HuH-7.5 (cell line): ENCODE measurements at regions not wholly inside any gene's neighbourhood (a gene's known extent, or its start where the extent isn't known, plus 50 kb on each side); places are given as distances from the start of the nearest gene placed in this dataset.
A peak's percentile ranks its signal among the peaks of the same experiment; 100 is the strongest.
"Not testable (repeated sequence)": the region's sequence is repeated elsewhere in the genome, so short reads cannot be mapped to it uniquely, and the experiment has no call there.

Source experiments
- DNase-seq: peaks from one replicate; pipeline ENCODE4 v3.0.0; 2011; ENCODE audit warnings: low spot score

DNA sequence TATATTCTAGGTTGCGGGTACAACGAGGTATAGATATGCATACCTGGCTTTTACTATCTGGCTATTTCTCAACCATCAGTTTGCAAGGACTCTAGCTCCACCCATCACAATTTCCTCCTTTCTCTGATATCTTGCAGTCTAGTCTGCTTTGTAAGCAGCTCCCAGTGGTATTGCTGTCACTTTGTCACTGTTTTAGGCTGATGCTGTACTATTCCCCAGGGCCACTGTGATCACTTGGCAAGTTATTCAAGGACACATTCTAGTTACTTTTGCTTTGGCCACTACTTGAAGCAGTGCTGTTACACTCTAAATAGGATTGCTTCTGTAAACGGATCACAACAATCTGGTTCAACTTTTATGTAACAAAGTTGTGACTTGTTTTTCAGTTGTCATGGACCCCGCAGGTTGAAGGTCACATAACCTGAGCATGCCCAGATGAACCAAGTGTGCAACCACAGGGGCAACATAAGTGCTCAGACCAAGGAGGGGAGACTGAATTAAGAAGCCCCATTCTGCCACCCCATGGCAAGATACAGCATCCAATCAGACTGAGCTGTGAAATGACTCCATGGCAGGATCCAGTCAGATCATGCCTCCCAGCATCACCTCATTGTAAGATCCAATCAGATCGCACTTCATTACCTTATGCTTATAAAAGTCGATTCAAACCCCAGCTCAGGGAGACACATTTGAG lies 588.4 kb upstream of the CITED2 start:
- DNase-seq = no peak

DNA sequence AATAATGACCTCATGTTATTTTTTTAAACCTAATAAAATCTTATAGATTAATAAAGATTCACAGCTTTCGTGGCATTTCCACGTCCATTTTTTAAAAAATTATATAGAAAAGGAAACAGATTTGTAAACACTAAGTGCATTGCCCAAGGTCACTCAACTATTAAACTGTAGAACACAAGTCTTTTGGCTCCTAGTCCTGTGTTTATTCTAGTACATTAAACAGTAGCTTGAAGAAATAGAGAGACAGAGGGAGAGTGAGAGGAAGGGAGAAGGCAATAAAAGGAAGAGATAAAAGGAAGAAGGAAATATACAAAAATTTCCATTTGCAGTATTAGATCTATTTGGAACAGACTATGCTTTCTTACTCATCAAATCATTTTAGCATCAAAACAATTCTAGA lies 586.7 kb upstream of the CITED2 start:
- DNase-seq = no peak

DNA sequence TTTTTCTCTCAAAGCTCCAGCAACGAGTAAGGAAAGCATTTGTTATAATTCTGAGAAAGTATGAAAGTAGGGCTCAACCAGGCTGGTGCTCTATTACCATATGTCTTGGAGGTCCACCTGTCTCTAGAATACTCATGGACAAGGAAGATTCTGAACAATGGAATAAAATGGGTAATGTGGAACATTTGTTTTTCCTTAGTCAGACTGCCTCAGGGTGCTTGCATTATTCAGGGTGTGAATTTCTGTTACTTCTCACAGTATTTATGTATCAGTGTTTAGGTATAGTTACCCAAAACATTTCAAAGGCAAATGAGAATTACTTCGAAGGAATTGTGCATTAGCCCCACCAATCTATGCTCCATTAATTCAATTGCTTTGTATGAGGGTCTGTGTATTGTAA lies 586.2 kb upstream of the CITED2 start:
- DNase-seq = no peak

DNA sequence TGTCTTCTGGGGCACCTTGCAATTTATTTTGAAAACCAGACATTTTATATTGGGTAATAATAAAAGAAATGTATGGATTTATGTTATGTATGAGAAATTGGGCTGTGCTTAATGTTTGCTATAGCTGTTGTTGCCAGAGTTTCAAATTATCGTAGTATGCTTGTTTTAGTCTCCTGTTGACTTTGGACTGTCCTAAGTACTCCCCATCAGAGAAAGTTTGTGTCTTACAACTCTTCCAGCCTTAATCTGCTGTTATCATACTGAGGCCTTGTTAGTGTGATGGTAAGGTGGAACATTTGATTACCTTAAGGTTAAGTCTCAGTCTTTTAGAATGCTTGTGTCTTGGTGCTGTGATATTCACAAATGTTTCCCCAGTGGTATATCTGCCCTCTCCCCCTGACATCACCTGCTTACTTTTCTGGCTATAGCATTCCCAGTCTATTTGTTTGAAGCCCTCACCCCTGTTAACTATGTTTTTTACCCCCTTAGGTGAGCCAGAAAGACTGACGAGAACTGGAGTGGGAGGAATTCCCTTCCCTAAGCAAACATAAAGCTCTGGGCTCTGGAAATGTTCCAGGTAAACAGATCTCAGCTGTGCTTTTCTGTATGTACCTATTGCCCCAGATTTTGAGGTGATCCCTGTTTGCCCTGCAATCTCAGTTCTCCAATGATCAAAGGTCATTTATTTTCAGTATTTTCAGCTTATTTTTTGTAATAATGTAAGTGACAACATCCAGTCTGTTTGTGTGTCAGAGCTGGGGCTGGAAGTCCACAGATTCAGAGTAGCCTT lies 581.1 kb upstream of the CITED2 start:
- peak; percentile 19 for DNase-seq

DNA sequence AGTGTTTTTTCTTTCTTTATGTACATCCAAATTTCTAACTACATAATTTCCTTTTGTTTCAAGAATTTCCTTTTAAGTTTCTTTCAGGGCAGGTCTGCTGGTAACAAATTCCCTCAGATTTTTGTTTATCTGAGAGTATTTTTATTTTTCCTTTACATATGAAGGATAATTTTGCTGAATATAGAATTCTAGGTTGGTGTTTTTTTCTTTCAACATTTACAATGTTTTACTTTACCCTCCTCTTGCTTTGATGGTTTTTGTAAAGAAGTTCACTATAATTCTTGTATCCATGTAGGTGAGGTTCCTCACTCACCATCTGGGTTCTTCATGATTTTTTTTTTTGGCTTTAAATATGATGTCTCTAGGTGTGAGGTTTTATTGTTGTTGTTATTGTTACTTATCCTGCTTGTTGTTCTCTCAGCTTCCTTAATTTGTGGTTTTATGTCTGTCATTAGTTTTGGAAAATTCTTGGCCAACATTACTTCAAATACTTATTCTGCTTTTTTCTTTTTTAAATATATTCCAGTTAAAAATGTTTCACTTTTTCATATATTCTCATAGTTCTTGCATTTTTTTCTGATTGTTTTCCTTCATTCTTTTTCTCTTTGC lies 580.1 kb upstream of the CITED2 start:
- no peak for DNase-seq

DNA sequence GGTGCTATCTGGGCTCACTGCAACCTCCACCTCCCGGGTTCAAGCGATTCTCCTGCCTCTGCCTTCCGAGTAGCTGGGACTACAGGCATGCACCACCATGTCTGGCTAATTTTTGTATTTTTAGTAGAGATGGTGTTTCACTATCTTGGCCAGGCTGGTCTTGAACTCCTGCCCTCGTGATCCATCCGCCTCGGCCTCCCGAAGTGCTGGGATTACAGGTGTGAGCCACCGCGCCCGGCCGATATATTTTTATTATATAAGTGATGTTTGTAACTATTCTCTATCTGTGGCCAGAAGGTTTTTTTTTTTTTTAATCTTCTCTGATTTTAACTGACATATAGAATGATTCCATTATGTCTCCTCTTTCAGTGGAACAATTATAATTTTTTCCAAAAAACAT lies 579.3 kb upstream of the CITED2 start:
- DNase-seq = not testable (repeated sequence)

DNA sequence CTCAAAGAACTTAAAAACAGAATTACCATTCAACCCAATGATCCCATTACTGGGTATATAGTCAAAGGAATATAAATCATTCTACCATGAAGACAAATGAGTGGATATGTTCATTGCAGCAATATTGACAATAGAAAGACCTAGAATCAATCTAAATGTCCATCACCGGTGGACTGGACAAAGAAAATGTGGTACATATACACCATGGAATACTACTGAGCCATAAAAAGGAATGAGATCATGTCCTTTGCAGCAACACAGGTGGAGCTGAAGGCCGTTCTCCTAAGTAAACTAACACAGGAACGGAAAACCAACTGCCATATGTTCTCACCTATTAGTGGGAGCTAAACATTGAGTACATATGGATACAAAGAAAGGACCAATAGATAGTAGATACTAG lies 576.7 kb upstream of the CITED2 start:
- DNase-seq = no peak

DNA sequence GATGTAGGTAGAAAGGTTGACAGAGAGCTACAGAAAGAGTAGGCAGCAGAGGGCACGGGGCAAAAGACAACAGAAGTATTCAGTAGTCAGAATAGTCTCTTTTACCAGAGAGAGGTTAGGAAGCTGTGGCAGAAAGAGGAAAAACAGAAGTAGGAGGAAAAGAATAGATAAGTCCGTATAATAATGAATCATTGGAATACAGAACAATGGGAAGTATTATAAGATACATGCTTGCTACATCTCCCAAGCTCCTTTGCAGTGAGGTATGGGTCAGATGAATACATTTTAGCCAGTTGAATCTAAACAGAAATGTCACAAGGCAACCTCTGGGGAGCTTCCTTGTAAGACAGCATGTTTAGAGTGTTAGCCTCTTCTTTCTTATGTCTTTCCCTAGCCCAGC lies 570.5 kb upstream of the CITED2 start:
- no peak for DNase-seq

DNA sequence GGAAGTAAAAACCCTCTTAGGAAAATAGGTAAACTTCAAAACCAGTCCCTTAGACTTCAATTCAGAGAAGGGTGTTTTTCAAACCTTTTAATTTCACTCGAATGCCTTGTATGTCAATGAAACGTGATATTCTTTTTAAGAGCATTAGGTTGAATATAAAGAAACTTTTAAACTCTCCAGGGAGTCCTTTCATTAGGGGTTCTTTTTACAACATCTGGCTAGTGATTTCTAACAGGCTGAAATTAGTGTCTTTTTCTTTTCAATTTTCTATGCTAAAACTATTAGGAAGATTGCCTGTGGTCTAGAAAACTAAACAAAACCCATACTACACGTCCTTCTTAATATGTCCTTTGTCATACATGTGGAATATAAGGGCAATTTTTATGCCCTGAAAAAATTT lies 569.7 kb upstream of the CITED2 start:
- no peak for DNase-seq

DNA sequence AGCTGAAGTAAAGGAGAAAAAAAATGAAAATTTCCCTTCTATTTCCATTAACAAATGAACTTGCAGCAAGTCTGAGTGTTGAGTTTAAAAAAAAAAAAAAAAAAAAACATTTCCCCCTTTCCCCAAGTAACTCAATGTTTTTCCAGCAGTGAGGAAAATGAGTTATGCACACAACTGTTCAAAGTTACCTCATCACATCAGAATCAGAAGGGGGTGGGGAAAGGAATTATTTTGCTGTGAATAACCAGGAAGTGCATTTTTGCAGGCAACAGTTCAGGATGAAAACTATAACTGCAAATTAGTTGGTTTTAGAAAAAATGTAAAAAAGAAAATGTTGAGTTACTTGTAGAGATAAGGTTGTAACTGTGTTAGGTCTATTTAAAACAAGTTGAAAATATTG lies 568.9 kb upstream of the CITED2 start:
- DNase-seq = peak; percentile 23

DNA sequence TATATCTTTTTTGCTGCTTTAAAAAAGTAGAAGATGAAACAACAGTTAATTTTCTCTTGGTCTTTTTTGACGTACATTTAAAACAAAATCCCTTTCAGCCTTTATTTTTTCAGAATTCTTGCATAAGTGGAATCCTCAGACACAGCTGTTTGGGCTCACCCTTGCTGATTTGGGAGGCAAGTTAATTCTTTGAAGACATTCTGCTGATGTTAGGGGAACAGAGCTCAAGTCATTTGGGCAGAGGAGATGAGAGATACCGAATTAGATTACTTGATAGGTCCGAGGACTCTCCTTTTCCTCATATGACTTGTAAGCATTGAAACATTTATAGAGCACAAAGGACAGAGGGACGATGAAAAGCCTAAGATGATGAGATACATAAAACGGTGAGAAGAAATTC lies 567.9 kb upstream of the CITED2 start:
- DNase-seq = no peak

DNA sequence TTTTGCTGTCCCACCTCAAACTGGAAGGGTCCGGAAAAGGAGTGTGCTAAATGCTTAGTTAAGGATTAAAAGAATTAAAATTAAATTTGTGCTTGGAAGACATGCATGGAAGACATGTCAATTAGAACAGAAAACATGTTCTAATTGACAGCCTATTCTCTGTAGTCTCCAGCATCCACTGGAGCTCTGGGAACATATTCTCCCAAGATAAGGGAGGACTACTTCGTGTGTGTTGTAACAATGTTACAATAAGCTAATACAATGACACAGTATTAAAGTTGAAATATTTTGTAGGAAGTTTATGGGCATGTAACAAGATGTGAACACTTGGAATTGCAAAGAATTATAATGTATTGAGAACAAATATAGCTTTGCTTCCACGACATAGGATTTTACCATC lies 567.4 kb upstream of the CITED2 start:
- no peak for DNase-seq

DNA sequence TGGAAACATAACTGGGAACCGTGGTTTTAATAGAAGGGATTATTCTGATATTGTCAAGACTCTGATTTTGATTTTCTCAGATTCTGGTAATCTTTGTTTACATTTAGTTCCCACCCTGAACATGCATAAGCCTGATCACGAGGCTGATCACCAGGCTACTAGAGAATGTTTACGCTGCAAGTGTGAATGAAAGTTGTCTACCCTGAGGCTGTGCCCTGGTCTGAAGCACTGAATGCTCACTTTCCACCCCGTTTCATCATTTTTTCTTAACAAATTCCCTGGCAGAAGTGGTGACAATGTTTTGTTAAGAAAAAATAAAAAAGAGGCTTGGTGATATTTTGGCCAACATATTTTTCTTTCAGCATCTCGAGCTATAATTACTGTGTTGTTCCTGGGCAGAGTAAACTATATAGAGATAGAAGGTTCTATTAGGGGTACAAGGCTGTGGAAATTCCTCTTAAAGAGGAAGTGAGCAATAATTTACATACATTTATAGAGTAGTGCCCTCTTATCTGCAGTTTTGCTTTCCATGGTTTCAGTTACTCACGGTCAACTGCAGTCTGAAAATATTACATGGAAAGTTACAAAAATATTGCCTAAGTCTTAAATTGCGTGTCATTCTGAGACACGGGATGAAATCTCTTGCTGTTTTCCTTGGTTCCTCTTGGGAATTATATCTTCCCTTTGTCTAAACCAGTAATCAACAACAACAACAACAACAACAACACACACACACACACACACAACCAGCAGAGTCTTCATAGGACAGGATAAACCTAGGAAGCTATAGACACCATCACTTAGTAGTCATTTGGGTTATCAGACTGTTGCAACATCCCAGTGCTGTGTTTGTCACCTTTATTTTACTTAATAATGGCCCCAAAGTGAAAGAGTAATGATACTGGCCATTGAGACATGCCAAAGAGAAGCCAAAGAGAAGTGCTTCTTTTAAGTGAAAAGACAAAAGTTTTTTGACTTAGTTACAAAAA lies 566.6 kb upstream of the CITED2 start:
- no peak for DNase-seq

DNA sequence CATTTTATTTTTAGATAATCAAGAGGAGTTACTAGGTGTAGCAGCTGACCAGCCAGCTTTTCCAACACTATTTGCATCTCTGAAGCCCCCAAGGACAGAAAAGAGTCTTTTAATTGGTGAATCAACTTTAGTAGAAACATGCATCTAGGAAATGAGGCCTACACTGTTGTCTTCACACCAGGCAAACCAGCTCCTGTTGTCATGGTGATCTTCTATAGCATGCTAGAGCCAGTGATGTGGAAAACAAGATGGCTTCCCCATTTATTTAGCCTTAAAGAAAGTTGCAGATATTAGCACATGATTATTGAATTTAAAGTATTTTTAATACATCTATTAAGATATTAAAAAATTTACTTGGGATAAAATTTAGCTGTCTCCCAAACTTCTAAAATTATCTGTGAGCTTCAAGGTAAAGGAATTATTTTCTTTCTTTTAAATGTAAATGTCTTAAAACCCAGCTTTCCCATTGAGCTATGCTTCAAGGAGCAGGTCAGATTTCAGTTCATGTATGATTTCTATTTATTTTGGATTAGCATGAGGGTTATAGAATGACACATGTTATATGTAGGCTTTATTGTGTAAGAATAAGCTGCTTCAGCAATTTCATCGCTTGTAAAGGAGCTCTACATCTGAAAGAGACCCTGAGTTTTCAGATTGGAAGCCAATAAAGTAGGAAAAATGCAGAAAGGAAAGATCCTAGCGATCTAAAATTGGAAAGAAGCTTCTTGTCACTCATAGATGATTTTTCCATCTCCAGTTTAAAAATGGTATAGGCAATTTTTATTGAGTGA lies 564.9 kb upstream of the CITED2 start:
- no peak for DNase-seq

DNA sequence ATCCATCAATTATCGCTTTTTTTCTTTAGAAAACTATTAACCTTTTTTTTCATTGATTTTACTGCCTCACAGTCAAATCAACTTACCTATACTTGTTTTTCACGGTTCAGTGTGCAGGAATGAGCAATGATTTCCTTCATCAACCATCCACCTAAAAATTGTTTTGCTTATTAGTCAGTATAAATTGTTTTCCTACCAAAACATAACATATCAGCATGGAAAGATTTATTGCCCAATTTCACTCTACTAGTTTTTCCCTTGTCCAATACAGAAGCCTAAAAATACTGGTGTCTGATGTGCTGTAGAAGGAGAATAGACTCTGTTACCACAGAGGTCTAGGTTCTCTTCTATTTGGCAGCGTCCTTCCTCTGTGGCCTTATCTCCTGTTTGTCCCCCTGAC lies 558.2 kb upstream of the CITED2 start:
- DNase-seq = no peak

DNA sequence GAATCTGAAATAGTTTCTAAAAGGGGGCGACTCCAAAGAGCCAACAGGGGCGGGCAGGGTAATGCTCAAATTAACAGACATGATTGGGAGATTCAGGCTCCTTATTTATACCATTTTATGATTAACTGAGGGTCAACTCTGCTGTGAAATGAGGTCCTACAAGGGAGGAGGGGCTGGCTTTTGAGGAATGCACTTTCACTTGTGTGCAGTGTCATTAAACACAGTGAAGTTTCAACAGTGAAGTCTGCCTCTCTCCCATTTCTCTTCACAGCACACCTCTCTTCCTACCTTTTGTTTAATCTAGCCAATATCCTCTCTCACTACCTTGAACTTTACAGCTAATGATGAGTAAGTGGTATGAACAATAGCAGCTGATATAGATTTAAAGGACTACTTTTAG lies 557.3 kb upstream of the CITED2 start:
- DNase-seq = no peak

DNA sequence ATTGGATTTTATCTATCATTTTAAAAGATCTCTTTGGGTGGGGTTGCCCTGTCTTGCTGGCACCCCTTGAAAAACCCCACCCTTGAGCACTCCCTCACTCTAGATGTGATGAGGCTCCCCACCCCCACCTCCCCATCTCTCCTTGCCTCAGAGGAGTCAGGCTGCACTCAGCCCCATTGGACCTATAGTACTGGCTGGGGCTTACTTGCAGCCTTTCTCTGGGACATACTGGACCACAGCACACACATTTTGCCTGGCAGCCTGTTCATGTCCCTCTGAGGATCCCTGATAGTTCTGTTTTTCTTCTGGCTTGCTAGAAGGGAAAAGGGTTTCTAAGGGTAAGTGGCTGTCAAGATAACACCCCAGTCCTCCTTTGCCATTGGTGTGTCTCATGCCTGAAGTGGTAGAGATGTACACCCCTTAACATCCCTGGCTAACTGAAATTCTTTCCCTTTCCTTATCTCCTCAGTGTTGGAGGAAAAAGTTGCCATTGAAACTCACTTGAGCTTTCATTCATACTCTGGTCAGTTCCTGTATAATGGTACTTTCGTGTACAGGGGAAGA lies 553.4 kb upstream of the CITED2 start:
- no peak for DNase-seq

DNA sequence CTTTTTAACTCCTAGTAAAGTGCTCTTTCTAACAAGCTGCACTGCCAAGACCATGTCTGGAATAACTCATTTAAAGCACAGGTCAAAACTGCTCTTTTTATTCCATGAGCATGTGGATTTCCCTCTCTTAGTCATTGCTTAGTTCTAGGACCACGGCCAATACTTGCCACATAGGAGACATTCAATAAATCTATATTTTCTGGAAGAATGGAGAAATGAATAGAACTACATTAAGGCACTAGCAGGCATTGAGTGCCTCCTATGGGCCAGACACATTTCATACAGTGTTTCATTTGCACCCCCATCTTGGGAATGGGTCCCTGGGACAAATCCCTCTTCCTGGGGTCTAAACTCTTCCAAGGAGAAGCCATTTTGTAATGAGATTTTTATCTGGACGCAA lies 552.8 kb upstream of the CITED2 start:
- no peak for DNase-seq

DNA sequence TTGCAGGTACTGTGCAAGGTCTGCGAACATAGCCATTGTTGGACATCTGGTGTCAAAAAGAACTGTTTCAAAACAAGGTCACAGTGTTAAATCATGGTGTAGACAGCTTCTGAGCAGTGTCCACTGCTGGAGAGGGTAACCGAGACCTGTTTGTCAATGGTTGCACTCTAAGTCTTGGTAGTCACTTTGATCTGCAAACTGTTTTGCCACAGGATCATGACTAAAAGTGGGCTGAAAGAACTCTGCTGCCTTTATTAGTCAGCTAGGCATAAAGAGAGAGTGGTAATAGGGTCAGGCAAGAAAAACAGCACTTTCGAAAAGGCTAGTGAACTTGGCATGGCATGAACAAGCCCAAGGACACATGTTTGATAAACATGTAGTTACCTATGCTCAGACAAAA lies 552.3 kb upstream of the CITED2 start:
- no peak for DNase-seq

DNA sequence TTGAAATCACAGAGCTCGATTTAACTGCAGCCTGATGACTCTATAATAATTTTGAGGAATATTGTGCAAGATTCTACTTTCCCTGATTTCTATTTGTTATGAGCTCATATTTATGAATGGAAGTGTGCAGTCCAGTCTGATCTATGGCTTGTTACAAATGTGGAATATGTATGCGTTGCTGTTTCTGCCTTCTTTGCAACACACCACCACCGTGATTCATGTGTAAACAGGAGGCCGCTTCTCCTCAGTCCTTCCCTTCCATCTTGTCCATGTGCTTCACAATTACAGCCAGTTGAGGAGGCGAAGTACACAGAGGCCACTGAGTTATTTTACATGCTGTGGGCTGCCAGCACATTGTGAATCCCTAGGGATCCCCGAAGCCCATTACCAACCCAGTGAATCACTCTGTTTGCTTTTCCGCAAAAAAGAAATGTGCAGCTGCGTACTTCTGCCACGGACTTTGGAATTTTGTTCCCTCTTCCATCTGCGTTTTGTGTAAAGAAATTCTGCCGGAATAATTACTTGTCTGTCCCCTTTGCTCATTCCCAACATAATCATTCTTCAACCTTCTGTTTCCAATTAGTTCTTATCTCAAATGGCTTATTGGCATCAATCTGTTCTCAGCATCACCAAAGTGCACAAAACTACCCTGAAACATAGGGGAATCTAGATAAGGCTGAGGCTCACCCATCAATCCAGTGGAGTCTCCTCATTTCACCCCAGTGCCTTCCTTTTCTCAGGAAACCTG lies 551.6 kb upstream of the CITED2 start:
- no peak for DNase-seq
